Neuron (in vitro differentiated cells): ENCODE measurements at regions not wholly inside any gene's neighbourhood (a gene's known extent, or its start where the extent isn't known, plus 50 kb on each side); places are given as distances from the start of the nearest gene placed in this dataset.
"Not testable (repeated sequence)": the region's sequence is repeated elsewhere in the genome, so short reads cannot be mapped to it uniquely, and the experiment has no call there.

ENCODE experiments used
- H2AFZ ChIP-seq: one replicate; pipeline ENCODE4 v1.6.1; 2013; ENCODE audit warnings: low read depth, mild to moderate bottlenecking, inconsistent platforms, low read length, moderate library complexity
- H3K27me3 ChIP-seq: one replicate; pipeline ENCODE4 v1.6.1; 2013; ENCODE audit warnings: low read length; ENCODE audit not compliant: insufficient read depth
- H3K36me3 ChIP-seq: one replicate; pipeline ENCODE4 v1.6.1; 2013; ENCODE audit warnings: low read length; ENCODE audit not compliant: insufficient read depth
- H3K4me1 ChIP-seq: one replicate; pipeline ENCODE4 v1.6.1; 2013; ENCODE audit warnings: low read length; ENCODE audit not compliant: insufficient read depth
- H3K4me3 ChIP-seq: 2 replicates; pipeline ENCODE4 v1.5.1; 2013; ENCODE audit warnings: mild to moderate bottlenecking, low read length, moderate library complexity
- H3K9me3 ChIP-seq: one replicate; pipeline ENCODE4 v1.6.1; 2013; ENCODE audit warnings: low read length

- Histone ChIP-seq H3K4me3 (no peak overlapping the region), H3K27me3 (no peaks in the 10 kb centered on the region), H3K9me3 (no peaks in the 10 kb centered on the region), H3K4me1 (no peaks in the 10 kb centered on the region), H2AFZ (no peak overlapping the region), H3K36me3 (no peaks in the 10 kb centered on the region)
Observed at GRCh38 chr9:89849096-89849495, 244.3 kb downstream of the GADD45G start.

- Histone ChIP-seq H2AFZ (no peak overlapping the region), H3K27me3 (no peaks in the 10 kb centered on the region), H3K4me1 (no peaks in the 10 kb centered on the region), H3K36me3 (no peaks in the 10 kb centered on the region), H3K9me3 (no peaks in the 10 kb centered on the region), H3K4me3 (no peak overlapping the region)
Observed at GRCh38 chr9:89850153-89850552, 245.3 kb downstream of the GADD45G start.

GRCh38 chr9:89850631-89851325 lies 246.0 kb downstream of the GADD45G start:
- Histone ChIP-seq H3K4me3 (no peak overlapping the region), H3K9me3 (no peaks in the 10 kb centered on the region)

GRCh38 chr9:89853161-89853560 lies 248.3 kb downstream of the GADD45G start:
- no peak overlapping the region for H2AFZ ChIP-seq
- no peaks in the 10 kb centered on the region for H3K27me3 ChIP-seq
- no peaks in the 10 kb centered on the region for H3K9me3 ChIP-seq
- no peaks in the 10 kb centered on the region for H3K4me1 ChIP-seq
- no peaks in the 10 kb centered on the region for H3K36me3 ChIP-seq
- no peak overlapping the region for H3K4me3 ChIP-seq

More at GRCh38 chr9:89850631-89851325, 246.0 kb downstream of the GADD45G start:
- no peaks in the 10 kb centered on the region for H3K4me1 ChIP-seq
- no peak overlapping the region for H2AFZ ChIP-seq
- no peaks in the 10 kb centered on the region for H3K27me3 ChIP-seq
- no peaks in the 10 kb centered on the region for H3K36me3 ChIP-seq

- no peaks in the 10 kb centered on the region for H3K4me1 ChIP-seq
- H3K4me3 ChIP-seq: no peak overlapping the region
- no peaks in the 10 kb centered on the region for H3K27me3 ChIP-seq
- no peaks in the 10 kb centered on the region for H3K36me3 ChIP-seq
- H3K9me3 ChIP-seq: no peaks in the 10 kb centered on the region
- no peak overlapping the region for H2AFZ ChIP-seq
Observed at GRCh38 chr9:89853931-89854330, 249.1 kb downstream of the GADD45G start.

GRCh38 chr9:89854715-89855475 lies 250.1 kb downstream of the GADD45G start:
- H3K4me1 ChIP-seq: no peaks in the 10 kb centered on the region
- no peaks in the 10 kb centered on the region for H3K9me3 ChIP-seq
- no peaks in the 10 kb centered on the region for H3K27me3 ChIP-seq
- no peaks in the 10 kb centered on the region for H3K36me3 ChIP-seq
- no peak overlapping the region for H2AFZ ChIP-seq
- H3K4me3 ChIP-seq: no peak overlapping the region

GRCh38 chr9:89856296-89856695 lies 251.5 kb downstream of the GADD45G start:
- H3K36me3 ChIP-seq, H3K4me1 ChIP-seq, H2AFZ ChIP-seq, H3K27me3 ChIP-seq, H3K9me3 ChIP-seq, H3K4me3 ChIP-seq: not testable (repeated sequence)

- not testable (repeated sequence) for H2AFZ ChIP-seq, H3K36me3 ChIP-seq, H3K4me3 ChIP-seq, H3K4me1 ChIP-seq, H3K27me3 ChIP-seq, H3K9me3 ChIP-seq
Observed at GRCh38 chr9:89856950-89857349, 252.1 kb downstream of the GADD45G start.

GRCh38 chr9:89859842-89860241 lies 255.0 kb downstream of the GADD45G start:
- H3K9me3 ChIP-seq, H3K4me1 ChIP-seq, H2AFZ ChIP-seq, H3K36me3 ChIP-seq, H3K4me3 ChIP-seq, H3K27me3 ChIP-seq: not testable (repeated sequence)

GRCh38 chr9:89861371-89861770 lies 256.6 kb downstream of the GADD45G start:
- H3K4me1 ChIP-seq, H3K27me3 ChIP-seq, H3K9me3 ChIP-seq, H2AFZ ChIP-seq, H3K4me3 ChIP-seq, H3K36me3 ChIP-seq: not testable (repeated sequence)

GRCh38 chr9:89862316-89862715 lies 257.5 kb downstream of the GADD45G start:
- no peak overlapping the region for H2AFZ ChIP-seq
- H3K4me3 ChIP-seq: no peak overlapping the region
- no peaks in the 10 kb centered on the region for H3K36me3 ChIP-seq
- H3K4me1 ChIP-seq: no peaks in the 10 kb centered on the region
- no peaks in the 10 kb centered on the region for H3K27me3 ChIP-seq
- H3K9me3 ChIP-seq: no peaks in the 10 kb centered on the region

GRCh38 chr9:89863141-89863540 lies 258.3 kb downstream of the GADD45G start:
- Histone ChIP-seq H2AFZ (no peak overlapping the region), H3K4me3 (no peak overlapping the region), H3K9me3 (no peaks in the 10 kb centered on the region), H3K36me3 (no peaks in the 10 kb centered on the region), H3K4me1 (no peaks in the 10 kb centered on the region), H3K27me3 (peaks cover 5% of the 10 kb centered on the region)

- Histone ChIP-seq H3K36me3 (no peaks in the 10 kb centered on the region), H3K4me1 (no peaks in the 10 kb centered on the region), H3K27me3 (peaks cover 5% of the 10 kb centered on the region), H3K9me3 (no peaks in the 10 kb centered on the region), H3K4me3 (no peak overlapping the region), H2AFZ (no peak overlapping the region)
Observed at GRCh38 chr9:89863837-89864236, 259.0 kb downstream of the GADD45G start.

- Histone ChIP-seq H3K27me3 (peaks cover 5% of the 10 kb centered on the region), H3K4me3 (no peak overlapping the region), H2AFZ (no peak overlapping the region), H3K36me3 (no peaks in the 10 kb centered on the region), H3K9me3 (no peaks in the 10 kb centered on the region), H3K4me1 (no peaks in the 10 kb centered on the region)
Observed at GRCh38 chr9:89864257-89864656, 259.4 kb downstream of the GADD45G start.
